CD4-positive, alpha-beta T cell treated with Interleukin-1 beta for 1 hour (primary cell): ENCODE measurements at regions not wholly inside any gene's neighbourhood (a gene's known extent, or its start where the extent isn't known, plus 50 kb on each side); places are given as distances from the start of the nearest gene placed in this dataset.
"Not testable (repeated sequence)": the region's sequence is repeated elsewhere in the genome, so short reads cannot be mapped to it uniquely, and the experiment has no call there.

Experiments
- DNase-seq, 2 donors: peaks; one replicate each; pipeline ENCODE4 v3.0.0-alpha.2; 2020 to 2022

- DNase-seq: no peak
Observed at GRCh38 chr4:124455671-124456070, 256.9 kb downstream of the ANKRD50 start.

- DNase-seq: no peak
Observed at GRCh38 chr4:124459196-124459940, 253.2 kb downstream of the ANKRD50 start.

GRCh38 chr4:124459941-124460310, 252.6 kb downstream of the ANKRD50 start:
- DNase-seq: no peak

- not testable (repeated sequence) for DNase-seq
Observed at GRCh38 chr4:124461592-124461991, 250.9 kb downstream of the ANKRD50 start.

- no peak for DNase-seq
Observed at GRCh38 chr4:124462954-124463828, 249.3 kb downstream of the ANKRD50 start.

GRCh38 chr4:124464836-124465235, 247.7 kb downstream of the ANKRD50 start:
- no peak for DNase-seq

GRCh38 chr4:124468360-124468759, 244.2 kb downstream of the ANKRD50 start:
- no peak for DNase-seq

GRCh38 chr4:124469981-124470380, 242.6 kb downstream of the ANKRD50 start:
- no peak for DNase-seq

- DNase-seq: no peak
Observed at GRCh38 chr4:124478470-124478869, 234.1 kb downstream of the ANKRD50 start.

GRCh38 chr4:124480061-124480460, 232.5 kb downstream of the ANKRD50 start:
- DNase-seq: no peak

- DNase-seq: no peak
Observed at GRCh38 chr4:124481123-124481522, 231.4 kb downstream of the ANKRD50 start.

- no peak for DNase-seq
Observed at GRCh38 chr4:124483048-124483906, 229.3 kb downstream of the ANKRD50 start.

GRCh38 chr4:124484008-124484407, 228.5 kb downstream of the ANKRD50 start:
- no peak for DNase-seq

- DNase-seq: no peak
Observed at GRCh38 chr4:124484940-124485339, 227.6 kb downstream of the ANKRD50 start.

- no peak for DNase-seq
Observed at GRCh38 chr4:124486423-124486822, 226.1 kb downstream of the ANKRD50 start.

GRCh38 chr4:124487651-124488050, 224.9 kb downstream of the ANKRD50 start:
- DNase-seq: no peak

GRCh38 chr4:124491361-124492145, 221.0 kb downstream of the ANKRD50 start:
- DNase-seq: no peak

- no peak for DNase-seq
Observed at GRCh38 chr4:124499261-124499660, 213.3 kb downstream of the ANKRD50 start.

- no peak for DNase-seq
Observed at GRCh38 chr4:124501576-124501975, 211.0 kb downstream of the ANKRD50 start.

GRCh38 chr4:124504431-124504830, 208.1 kb downstream of the ANKRD50 start:
- DNase-seq: no peak

- no peak for DNase-seq
Observed at GRCh38 chr4:124505211-124505610, 207.3 kb downstream of the ANKRD50 start.

GRCh38 chr4:124509151-124509550, 203.4 kb downstream of the ANKRD50 start:
- DNase-seq: no peak
